Eye (tissue), 1 donor: ENCODE measurements at regions not wholly inside any gene's neighbourhood (a gene's known extent, or its start where the extent isn't known, plus 50 kb on each side); places are given as distances from the start of the nearest gene placed in this dataset.

Source experiments
- DNase-seq: peaks from one replicate; pipeline ENCODE4 v3.0.0-alpha.2; 2015

DNA sequence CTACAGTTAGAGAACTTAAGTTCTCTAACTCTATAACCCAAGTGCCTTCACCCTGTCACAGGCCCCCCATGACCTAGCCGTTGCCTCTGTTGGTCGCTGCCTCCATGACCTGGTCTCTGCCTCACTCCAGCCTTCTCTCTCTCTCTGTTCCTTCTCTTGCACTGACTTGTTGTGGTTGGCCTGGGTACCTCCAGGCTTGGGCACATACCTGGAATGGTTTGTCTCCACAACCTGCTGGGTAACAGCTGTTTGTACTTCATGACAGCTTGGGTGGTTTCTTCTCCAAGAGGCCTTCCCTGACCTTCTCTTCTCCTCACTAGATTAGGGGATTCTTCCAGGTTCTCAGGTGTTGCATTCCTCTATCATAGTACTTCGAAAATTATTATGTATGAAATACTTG lies 371.6 kb upstream of the USP24 start:
- no peak for DNase-seq

DNA sequence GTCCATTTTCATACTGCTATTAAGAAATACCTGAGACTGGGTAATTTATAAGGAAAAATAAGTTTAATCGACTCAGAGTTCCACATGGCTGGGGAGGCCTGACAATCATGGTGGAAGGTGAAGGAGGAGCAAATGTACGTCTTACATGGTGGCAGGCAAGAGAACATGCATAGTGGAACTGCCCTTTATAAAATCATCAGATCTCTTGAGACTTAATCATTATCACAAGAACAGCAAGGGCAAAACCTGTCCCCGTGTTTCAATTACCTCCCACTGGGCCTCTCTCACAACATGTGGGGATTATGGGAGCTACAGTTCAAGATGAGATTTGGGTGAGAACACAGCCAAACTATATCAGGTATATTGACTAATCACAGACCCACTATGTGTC lies 370.2 kb upstream of the USP24 start:
- no peak for DNase-seq

DNA sequence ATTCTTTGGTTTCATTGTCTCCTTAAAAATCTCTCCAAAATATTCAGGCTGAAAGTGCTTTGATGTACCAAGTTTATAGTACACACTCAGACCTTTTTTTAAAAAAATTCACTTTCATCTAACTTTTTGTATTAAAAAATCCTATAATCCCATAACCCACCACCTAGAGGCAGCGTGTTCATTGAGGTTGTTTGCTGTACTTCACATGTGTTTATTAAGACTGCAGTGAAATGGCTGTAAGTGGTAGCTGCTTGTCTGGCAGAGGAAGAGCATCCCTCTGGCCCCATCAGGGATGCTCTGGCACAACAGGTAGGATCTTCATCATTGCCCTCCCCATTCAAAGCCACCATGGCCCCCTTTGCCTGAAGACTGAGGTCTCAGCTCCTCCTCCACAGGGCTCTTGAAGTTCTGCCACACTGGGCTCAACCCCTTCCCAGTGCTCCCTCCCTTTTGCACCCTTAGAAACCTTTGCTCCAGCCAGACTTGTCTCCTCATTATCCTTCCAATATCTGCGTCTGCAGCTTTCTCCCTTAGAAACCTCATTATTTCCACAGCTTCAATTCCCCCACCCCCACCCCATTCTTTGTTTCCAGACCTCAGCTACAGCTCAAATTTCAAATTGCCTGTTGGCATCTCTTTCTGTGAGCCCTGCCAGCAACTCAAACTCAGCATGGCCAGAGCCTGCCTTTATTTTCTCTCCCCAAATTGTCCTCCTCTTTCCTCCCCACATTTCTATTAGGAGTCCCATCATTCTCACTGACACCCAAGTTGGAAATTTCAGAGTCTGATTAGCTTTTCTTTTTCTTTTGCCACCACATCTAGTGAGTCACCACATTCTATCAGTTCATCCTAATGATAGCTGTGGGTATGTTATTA lies 369.6 kb upstream of the USP24 start:
- peak; percentile 93 for DNase-seq

- no peak for DNase-seq
Measured at GRCh38 chr1:55582084-55582483, 366.9 kb upstream of the USP24 start.

DNA sequence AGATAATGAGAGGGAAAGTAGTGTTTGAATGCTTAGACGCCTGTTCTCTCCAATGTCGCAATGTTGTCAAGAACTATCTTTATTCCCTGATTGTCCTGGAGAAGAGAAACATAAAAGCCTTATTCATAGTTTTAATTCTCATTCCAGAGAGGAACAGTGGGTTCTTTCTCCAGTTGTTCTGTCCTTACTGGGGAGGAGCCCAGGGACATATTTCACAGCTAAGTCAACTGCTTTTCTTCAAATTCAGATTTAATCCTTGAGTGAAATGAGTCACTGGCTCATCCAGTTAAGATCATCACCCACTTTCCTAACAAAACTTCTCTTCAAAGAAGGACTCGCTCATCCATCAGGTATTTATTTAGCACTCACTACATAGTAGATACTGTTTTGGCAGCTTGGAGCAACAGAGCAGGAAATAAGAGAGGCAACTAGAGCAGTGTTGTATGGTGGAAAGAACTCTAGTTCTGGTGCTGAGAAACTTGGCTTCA lies 365.7 kb upstream of the USP24 start:
- no peak for DNase-seq

- no peak for DNase-seq
Measured at GRCh38 chr1:55579332-55580001, 364.3 kb upstream of the USP24 start.

- no peak for DNase-seq
Measured at GRCh38 chr1:55578646-55579045, 363.5 kb upstream of the USP24 start.

DNA sequence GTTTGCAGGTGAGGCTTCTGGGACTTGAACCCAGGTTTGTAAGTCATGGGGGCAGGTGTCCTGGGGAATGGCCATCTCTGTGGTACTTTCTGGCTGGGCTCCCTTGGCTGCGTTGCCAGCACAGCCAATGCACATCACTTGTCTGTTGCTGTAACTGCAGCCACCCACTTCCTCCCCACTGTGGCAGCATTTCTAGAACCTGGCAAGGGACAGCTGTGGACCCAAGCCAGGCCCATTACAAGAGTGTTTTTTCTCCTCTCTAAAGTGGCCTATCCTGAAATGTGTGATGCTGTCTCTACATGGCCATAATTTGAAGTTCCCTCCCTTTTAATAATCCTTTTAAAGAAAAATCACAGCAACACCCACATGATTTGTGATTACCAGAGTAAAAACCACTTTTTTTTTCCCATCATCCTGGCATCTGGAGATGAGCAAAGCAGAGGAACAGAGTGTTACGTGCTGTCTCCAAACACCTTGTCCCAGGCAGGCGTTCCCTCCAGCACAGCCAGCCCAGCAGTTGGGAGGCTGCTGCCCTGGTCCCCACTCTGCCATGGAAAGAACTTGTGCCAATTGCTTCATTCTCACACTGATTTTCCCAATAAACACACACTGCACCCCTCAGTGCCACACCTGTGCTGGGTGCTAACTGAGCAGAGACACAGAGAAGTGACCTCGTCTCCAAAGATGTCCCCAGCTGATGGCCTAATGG lies 360.6 kb upstream of the USP24 start:
- DNase-seq: no peak

- no peak for DNase-seq
Measured at GRCh38 chr1:55574691-55575225, 359.6 kb upstream of the USP24 start.

DNA sequence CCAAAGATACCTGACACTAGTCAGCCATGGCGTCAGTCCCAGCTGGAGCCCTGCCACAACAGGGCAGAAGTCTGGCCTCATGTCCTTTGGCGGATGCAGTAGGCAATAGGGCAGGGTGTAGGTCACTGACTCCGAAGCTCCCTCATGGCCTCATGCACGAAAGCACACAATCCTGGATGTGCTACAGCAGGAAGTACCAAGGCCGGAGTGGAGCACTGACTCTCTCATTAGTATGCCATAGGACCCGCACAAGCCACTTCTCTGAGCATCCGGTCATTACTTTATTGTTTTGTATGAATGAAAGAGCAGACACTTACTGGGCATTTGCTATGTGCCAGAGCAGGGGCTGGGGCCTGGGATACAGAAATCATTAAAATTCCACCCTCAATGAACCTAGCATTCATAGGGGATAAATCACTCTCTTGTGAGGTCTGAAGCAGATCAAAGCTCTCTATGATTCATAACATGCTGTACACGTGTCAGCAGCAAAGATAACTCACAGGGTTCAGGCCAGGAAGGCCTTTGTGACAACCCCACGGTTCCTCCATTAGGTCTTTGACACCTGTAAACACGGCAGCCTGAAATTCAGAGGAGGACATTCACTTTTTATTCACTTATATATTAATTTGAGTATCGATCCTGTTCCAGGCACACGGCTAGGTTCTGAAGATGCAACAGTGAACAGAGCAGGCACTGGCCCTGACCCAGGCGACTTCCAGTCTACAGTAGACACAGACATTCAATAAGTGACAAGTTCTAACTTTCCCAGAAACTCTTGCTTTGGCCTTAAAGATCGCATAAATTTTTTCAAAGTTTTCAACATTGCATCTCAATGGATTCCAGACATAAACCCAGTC lies 357.9 kb upstream of the USP24 start:
- DNase-seq: no peak

DNA sequence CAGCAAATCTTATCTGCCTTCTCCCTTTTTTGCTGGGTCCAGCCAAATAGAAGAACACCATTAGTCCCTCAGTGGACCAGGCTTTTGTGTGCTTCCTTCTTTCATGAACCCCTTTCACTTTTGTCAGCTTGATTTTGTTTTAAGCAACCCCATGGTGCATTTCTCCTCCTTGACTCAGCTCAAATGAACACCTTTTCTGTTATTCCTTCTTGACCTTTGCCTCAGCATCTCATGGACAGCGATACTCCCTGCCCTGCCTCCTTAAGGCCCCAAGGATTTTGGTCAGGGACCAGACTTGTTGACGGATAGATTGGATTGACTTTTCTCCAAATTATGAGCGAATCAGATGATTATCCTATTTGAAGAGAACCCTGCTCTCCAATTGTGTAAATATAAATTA lies 356.6 kb upstream of the USP24 start:
- no peak for DNase-seq

- DNase-seq: no peak
Measured at GRCh38 chr1:55569417-55569816, 354.3 kb upstream of the USP24 start.

DNA sequence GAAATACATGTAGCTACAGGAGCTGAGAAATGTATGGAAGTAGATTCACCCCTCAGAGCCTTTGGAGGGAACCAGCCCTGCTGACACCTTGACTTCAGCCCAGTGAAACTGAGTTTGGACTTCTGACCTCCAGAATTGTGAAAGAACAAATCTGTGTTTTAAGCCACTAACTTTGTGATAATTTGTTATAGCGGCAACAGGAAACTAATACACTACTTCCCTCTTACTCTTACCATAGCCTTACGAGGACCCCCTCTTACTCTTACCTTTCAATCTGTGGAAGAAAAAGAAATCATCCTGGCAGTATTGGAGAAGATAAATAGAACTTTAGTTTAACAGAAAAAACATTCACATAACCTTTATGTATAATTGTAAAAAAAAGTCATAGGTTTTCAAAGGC lies 353.6 kb upstream of the USP24 start:
- DNase-seq: no peak

DNA sequence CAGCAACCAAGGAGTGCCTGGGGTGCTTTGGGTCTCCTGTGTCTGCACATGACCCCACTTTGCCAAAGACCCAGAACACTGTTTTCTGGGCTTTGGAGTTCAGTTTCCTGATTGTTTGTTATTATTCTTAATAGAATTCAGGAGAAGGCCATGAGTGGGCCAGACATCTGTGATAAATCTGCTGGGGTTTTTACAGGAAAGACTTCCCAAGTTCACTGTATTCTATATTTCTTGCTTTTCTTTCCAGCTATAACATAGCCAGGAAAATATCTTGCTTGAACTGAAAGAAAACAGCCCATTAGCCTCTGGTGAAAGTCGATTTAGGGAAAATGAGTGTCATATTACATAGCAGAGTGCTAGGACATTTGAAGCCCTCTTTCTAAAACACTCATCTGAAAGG lies 345.1 kb upstream of the USP24 start:
- DNase-seq: peak; percentile 78

GRCh38 chr1:55559842-55560241 lies 344.7 kb upstream of the USP24 start:
- DNase-seq: peak; percentile 42

- peak; percentile 69 for DNase-seq
Measured at GRCh38 chr1:55559161-55559611, 344.0 kb upstream of the USP24 start.

DNA sequence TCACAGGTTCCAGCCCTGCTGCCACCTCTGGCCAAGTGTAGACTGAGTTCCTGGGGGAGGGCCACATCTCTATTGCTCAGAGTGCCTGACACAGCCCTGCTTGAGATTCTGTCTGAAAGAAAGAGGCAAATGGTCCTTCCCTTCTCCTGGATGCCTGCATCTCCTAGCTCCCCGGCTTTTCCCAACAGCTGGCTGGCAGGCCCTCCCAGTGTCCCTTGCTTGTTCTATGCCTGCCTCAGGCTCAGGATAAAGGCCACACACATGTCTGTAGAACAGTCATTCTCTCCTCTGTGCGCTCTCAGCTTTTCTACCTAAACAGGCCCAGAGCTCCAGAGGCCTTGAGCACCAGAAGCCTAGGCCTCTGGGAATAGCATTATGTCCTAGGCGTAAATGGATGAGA lies 343.4 kb upstream of the USP24 start:
- no peak for DNase-seq

- DNase-seq: no peak
Measured at GRCh38 chr1:55555956-55556725, 341.0 kb upstream of the USP24 start.

DNA sequence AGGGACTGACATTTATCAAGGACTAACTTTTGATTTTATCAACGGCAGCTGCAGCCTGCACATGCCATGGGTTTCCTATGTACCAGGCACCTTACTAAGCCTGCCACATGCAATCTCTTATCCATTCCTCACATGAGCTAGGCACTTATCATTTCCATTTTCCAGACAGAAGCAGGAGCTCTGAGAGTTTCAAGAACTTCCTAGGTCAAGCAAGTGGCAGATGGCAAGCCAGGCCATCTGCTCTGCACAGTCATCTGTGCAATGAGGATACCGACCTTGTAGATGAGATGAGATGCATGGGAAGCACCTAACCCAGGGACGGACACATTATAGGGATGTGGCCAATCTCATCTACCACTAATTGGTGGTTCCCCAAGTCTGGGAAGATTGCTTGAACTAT lies 339.4 kb upstream of the USP24 start:
- DNase-seq: no peak

DNA sequence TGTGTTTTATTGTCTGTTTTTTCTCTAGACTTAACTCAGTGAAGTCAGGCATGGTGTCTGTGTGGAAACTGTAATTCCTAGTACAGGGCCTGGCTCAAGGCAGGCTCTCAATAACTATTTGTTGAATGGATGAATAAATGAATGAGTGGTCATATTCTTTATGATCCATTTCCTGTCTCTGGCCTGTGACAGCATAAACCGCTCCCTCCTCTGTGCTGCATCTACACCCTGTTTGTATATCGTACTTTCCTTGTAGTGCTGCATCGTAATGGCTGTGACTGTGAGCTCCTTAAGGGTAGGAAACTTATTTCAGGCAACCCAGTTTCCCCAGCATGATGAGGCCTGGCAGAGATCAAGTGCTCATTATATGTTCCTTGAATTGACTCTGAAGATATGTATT lies 337.5 kb upstream of the USP24 start:
- DNase-seq: no peak

- peak; percentile 68 for DNase-seq
Measured at GRCh38 chr1:55547405-55547804, 332.2 kb upstream of the USP24 start.

DNA sequence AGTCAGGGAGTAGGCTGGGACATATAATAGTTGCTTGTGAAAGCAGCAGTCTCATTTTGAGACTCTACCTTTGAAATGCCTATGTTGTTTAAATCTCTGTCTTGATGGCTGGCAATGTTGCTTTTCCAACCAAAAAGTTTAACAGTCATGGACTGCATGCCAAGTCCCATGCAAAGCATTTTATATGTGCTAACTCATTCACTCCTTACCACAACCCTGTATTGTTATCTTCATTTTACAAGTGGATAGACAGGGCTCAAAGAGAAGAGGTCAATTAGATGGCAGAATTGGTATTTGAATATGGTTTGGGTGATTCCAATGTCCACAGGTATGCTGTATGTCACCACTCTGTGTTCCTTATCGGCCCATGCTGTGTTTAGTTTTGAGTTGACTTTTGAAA lies 331.4 kb upstream of the USP24 start:
- DNase-seq: no peak
